ENCODE measurements at regions not wholly inside any gene's neighbourhood (a gene's known extent, or its start where the extent isn't known, plus 50 kb on each side); places are given as distances from the start of the nearest gene placed in this dataset.

- Histone ChIP-seq H2BK12ac (ENCODE audit: insufficient read length, low read depth, low read length) (no peak overlapping the region), H3K14ac (ENCODE audit: insufficient read depth, low read length) (no peak overlapping the region), H3K56ac (ENCODE audit: insufficient read length, low read depth, low read length) (no peak overlapping the region), H3K4me1 (ENCODE audit: insufficient read depth, low read length) (no peaks in the 10 kb centered on the region), H3K27me3 (ENCODE audit: insufficient read depth, low read length) (no peaks in the 10 kb centered on the region), H4K5ac (ENCODE audit: insufficient read length, low read depth, low read length) (no peak overlapping the region), H3K9ac (ENCODE audit: extremely low read depth, insufficient read length, low read length) (no peak overlapping the region), H3K79me2 (ENCODE audit: insufficient read depth, low read length) (no peaks in the 10 kb centered on the region), H3K27ac (ENCODE audit: insufficient read length, low read depth, low read length) (no peak overlapping the region), H2BK5ac (ENCODE audit: insufficient read length, low read length) (no peak overlapping the region), H3K23me2 (ENCODE audit: insufficient read length, low read depth, low read length, poor library complexity, severe bottlenecking) (no peaks in the 10 kb centered on the region), H3K23ac (ENCODE audit: insufficient read length, low read depth, low read length) (no peak overlapping the region), H4K20me1 (ENCODE audit: control insufficient read depth, insufficient read depth, insufficient read length) (no peaks in the 10 kb centered on the region), H2AK5ac (ENCODE audit: insufficient read length, low read length) (no peak overlapping the region), H3K18ac (ENCODE audit: insufficient read length, low read depth, low read length) (no peak overlapping the region), H3K9me3 (ENCODE audit: control insufficient read depth, low read depth, low read length) (no peaks in the 10 kb centered on the region), H2AFZ (ENCODE audit: low read length) (no peak overlapping the region), H3K79me1 (ENCODE audit: insufficient read depth, low read depth, low read length, poor library complexity, severe bottlenecking) (no peaks in the 10 kb centered on the region), H2BK20ac (ENCODE audit: low read depth, low read length, poor library complexity, severe bottlenecking) (no peak overlapping the region), H3K4ac (ENCODE audit: low read depth, low read length) (no peak overlapping the region), H3K4me2 (ENCODE audit: insufficient read depth, insufficient read length, low read length) (no peak overlapping the region), H2BK15ac (ENCODE audit: low read depth, low read length) (no peak overlapping the region), H3T11ph (ENCODE audit: low read length) (no peak overlapping the region), H4K8ac (replicated peaks; ENCODE audit: insufficient read length, low read depth, low read length) (no peak overlapping the region), H4K91ac (ENCODE audit: insufficient read length, low read depth, low read length) (no peak overlapping the region), H2BK120ac (ENCODE audit: low read depth, low read length, poor library complexity, severe bottlenecking) (no peak overlapping the region)
- H3K27ac Mint-ChIP-seq = no peak overlapping the region; a peak in 1 of 7 replicates
- no peaks in the 10 kb centered on the region; a peak in 2 of 7 replicates for H3K36me3 Mint-ChIP-seq (ENCODE audit: insufficient read depth in 1 of 3, low read depth in 3 of 3)
- TF ChIP-seq, protein P1, sequence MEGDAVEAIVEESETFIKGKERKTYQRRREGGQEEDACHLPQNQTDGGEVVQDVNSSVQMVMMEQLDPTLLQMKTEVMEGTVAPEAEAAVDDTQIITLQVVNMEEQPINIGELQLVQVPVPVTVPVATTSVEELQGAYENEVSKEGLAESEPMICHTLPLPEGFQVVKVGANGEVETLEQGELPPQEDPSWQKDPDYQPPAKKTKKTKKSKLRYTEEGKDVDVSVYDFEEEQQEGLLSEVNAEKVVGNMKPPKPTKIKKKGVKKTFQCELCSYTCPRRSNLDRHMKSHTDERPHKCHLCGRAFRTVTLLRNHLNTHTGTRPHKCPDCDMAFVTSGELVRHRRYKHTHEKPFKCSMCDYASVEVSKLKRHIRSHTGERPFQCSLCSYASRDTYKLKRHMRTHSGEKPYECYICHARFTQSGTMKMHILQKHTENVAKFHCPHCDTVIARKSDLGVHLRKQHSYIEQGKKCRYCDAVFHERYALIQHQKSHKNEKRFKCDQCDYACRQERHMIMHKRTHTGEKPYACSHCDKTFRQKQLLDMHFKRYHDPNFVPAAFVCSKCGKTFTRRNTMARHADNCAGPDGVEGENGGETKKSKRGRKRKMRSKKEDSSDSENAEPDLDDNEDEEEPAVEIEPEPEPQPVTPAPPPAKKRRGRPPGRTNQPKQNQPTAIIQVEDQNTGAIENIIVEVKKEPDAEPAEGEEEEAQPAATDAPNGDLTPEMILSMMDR (conservative IDR thresholded peaks at IDR 0.05) = no peak
- WGBS (ENCODE audit: extremely low coverage, insufficient read length, low lambda C conversion rate) = no CpG with 5 or more reads among the region's 1 CpG
- DNase-seq = no peak
- no peak overlapping the region for H3K4me3 Mint-ChIP-seq
- H3K9me3 Mint-ChIP-seq = peaks cover 0 to 2% of the 10 kb centered on the region in 2 experiments; a peak in 3 of 5 replicates
- no peaks in the 10 kb centered on the region for H3K27me3 Mint-ChIP-seq (ENCODE audit: low read depth)
- 0 out of 4 replicates have a peak, but pooled peaks cover 0 to 3% of the 10 kb centered on the region in 2 experiments for H3K4me1 Mint-ChIP-seq
These were observed 617.5 kb upstream of the CPEB2 start for GRCh38 chr4:14384824-14385223.

Data from H9 (cell line).